HG03196 (cell line): ENCODE measurements at regions not wholly inside any gene's neighbourhood (a gene's known extent, or its start where the extent isn't known, plus 50 kb on each side); places are given as distances from the start of the nearest gene placed in this dataset.

ENCODE experiments used
- ATAC-seq: cut with Tn5 transposase; IDR thresholded peaks from one replicate; pipeline ENCODE4 v1.9.1; 2021; ENCODE audit not compliant: unreplicated experiment

GRCh38 chr3:3745693-3746092 lies 53.5 kb upstream of the LRRN1 start:
- ATAC-seq = no peak

GRCh38 chr3:3744826-3745225 lies 54.4 kb upstream of the LRRN1 start:
- ATAC-seq = no peak

GRCh38 chr3:3743754-3744153 lies 55.5 kb upstream of the LRRN1 start:
- ATAC-seq = no peak

GRCh38 chr3:3740061-3740460 lies 59.2 kb upstream of the LRRN1 start:
- ATAC-seq = no peak

- no peak for ATAC-seq
Measured at GRCh38 chr3:3739330-3740060, 59.7 kb upstream of the LRRN1 start.

- no peak for ATAC-seq
Measured at GRCh38 chr3:3737531-3737930, 61.7 kb upstream of the LRRN1 start.

GRCh38 chr3:3735919-3736318 lies 63.3 kb upstream of the LRRN1 start:
- ATAC-seq = no peak

GRCh38 chr3:3734881-3735280 lies 64.3 kb upstream of the LRRN1 start:
- no peak for ATAC-seq

- ATAC-seq = no peak
Measured at GRCh38 chr3:3729261-3729660, 70.0 kb upstream of the LRRN1 start.

GRCh38 chr3:3726549-3726948 lies 72.7 kb upstream of the LRRN1 start:
- ATAC-seq = no peak

GRCh38 chr3:3714572-3714971 lies 84.7 kb upstream of the LRRN1 start:
- ATAC-seq = no peak

GRCh38 chr3:3712971-3713370 lies 86.3 kb upstream of the LRRN1 start:
- ATAC-seq = no peak

GRCh38 chr3:3708769-3709115 lies 90.5 kb upstream of the LRRN1 start:
- no peak for ATAC-seq

- ATAC-seq = no peak
Measured at GRCh38 chr3:3707858-3708768, 91.1 kb upstream of the LRRN1 start.

- no peak for ATAC-seq
Measured at GRCh38 chr3:3705090-3705775, 94.0 kb upstream of the LRRN1 start.

GRCh38 chr3:3701949-3702348 lies 97.3 kb upstream of the LRRN1 start:
- ATAC-seq = no peak

GRCh38 chr3:3699816-3700633 lies 99.2 kb upstream of the LRRN1 start:
- no peak for ATAC-seq

GRCh38 chr3:3699407-3699806 lies 99.8 kb upstream of the LRRN1 start:
- ATAC-seq = no peak

GRCh38 chr3:3696345-3696744 lies 102.9 kb upstream of the LRRN1 start:
- no peak for ATAC-seq

GRCh38 chr3:3693593-3693992 lies 105.6 kb upstream of the LRRN1 start:
- no peak for ATAC-seq
